Heart left ventricle (tissue), 16 donors: ENCODE measurements at regions not wholly inside any gene's neighbourhood (a gene's known extent, or its start where the extent isn't known, plus 50 kb on each side); places are given as distances from the start of the nearest gene placed in this dataset.

Experiments used
- ATAC-seq, 4 donors: fragments of 200-7000 bp; cut with Tn5 transposase; one replicate each; pipeline ENCODE4 v1.9.1; 2020 to 2022; ENCODE audit warnings: moderate library complexity in 4 of 4, mild to moderate bottlenecking in 3 of 4, moderate number of reproducible peaks in 1 of 4
- DNase-seq, 5 donors: peaks; one replicate each; pipeline ENCODE4 v3.0.0-alpha.2; 2020
- H3K27ac ChIP-seq, 12 donors: fragments of 200-600 bp; sonication (generic) in 4 of 12; one replicate each; pipeline versions ENCODE4 v1.5.0 to v1.8.0; 2016 to 2022; ENCODE audit warnings: mild to moderate bottlenecking in 2 of 12
- H3K27me3 ChIP-seq, 9 donors: fragments of 200-600 bp; sonication (generic) in 2 of 9; one replicate each; pipeline versions ENCODE4 v1.5.1 to v1.8.0; 2016 to 2022; ENCODE audit warnings: mild to moderate bottlenecking in 3 of 9
- H3K36me3 ChIP-seq, 9 donors: fragments of 200-600 bp; sonication (generic) in 2 of 9; one replicate each; pipeline versions ENCODE4 v1.5.0 to v1.8.0; 2018 to 2022; ENCODE audit warnings: mild to moderate bottlenecking in 2 of 9
- H3K4me1 ChIP-seq, 12 donors: fragments of 200-600 bp; sonication (generic) in 4 of 12; one replicate each; pipeline versions ENCODE4 v1.5.0 to v1.8.0; 2016 to 2022; ENCODE audit warnings: mild to moderate bottlenecking in 3 of 12
- H3K4me3 ChIP-seq, 12 donors: fragments of 200-600 bp; sonication (generic) in 4 of 12; one replicate each; pipeline versions ENCODE4 v1.5.0 to v1.8.0; 2017 to 2022; ENCODE audit warnings: mild to moderate bottlenecking in 9 of 12, moderate library complexity in 4 of 12
- H3K9me3 ChIP-seq, 12 donors: fragments of 200-600 bp; sonication (generic) in 4 of 12; one replicate each; pipeline versions ENCODE4 v1.5.0 to v1.8.0; 2016 to 2022; ENCODE audit warnings: mild to moderate bottlenecking in 1 of 12
- POLR2A ChIP-seq, 2 donors: fragments of 450-650 bp; IDR thresholded peaks; one replicate each; pipeline ENCODE4 v1.6.1; 2017; ENCODE audit warnings: antibody characterized with exemption in 2 of 2, mild to moderate bottlenecking in 2 of 2, moderate library complexity in 2 of 2
- WGBS, 4 donors: extraction: QIAGEN DNeasy Blood & Tissue Kit in 2 of 4; methylation state at CpG; one replicate each; pipeline versions ENCODE4 v1.1.5 to v1.1.7; 2013 to 2018; 5-methylcytosine and 5-hydroxymethylcytosine counted together
- intact Hi-C, 10 donors: fragments of 100-400 bp; cut with DNase I; formaldehyde crosslinking; loops; one replicate each; pipeline versions ENCODE4 v1.11.1 to v1.14.2; 2022
- TF ChIP-seq, protein P1 (sequence below), 12 donors: fragments of 200-600 bp; sonication (generic) in 4 of 12; IDR thresholded peaks; one replicate each; pipeline versions ENCODE4 v1.5.0 to v1.8.0; 2018 to 2022; ENCODE audit warnings: antibody characterized with exemption in 12 of 12, mild to moderate bottlenecking in 5 of 12
- donor health status: ischemic (EF 13 %, LVEDD 7.1; RV severe dilation, severe dysfunction).
- donor health status: healthy with polysubstance abuse.
- donor health status: DM: no; HTN: yes; CAD: no.
- donor health status: DM: no; HTN: no; CAD: no.
- donor health status: ischemic (EF 25% LVEDD 6.9; RV normal size, moderate dysfunction).
- donor health status: ischemic (EF 25% LVEDD 5.7; RV mildly dilated, moderate dysfunction).
- donor health status: healthy.
- donor health status: DM: yes; HTN: yes; CAD: no.
- donor health status: ischemic (EF 35%, LVEDD 5.7; RV mildly dilated, moderate dysfunction).
- donor health status: nonischemic (EF 11% LVEDD 7.7; RV severe dilation, severe dysfunction).
- donor health status: DM: yes; HTN: yes; CAD: no.
- donor health status: PGD.
- donor health status: ischemic (EF 29% LVEDD 5.4; RV normal size, mild dysfunction).
- donor health status: nonischemic (EF 23%, LVEDD 6.1; RV moderate dilation, normal function).

DNA sequence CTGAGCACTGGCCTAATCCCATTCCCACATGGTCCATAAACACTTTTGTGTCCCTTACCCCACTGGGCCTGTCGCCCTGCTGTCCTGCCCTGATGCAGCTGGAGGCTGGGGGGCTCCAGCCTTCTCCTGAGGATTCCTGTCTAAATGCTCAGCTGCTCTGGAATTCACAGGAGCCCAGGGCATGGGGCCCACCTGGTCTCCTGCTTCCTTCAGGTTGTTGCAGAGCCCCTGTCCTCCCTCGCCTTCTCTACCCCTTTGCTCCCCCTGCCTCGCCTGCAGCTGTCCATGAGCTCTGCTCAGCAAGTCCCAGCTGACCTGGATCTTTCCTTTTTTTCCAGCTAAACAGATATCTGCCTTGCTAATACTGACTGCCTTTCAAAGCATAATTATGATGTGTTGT is 286.9 kb downstream of the XXYLT1 start:
- Histone ChIP-seq H3K36me3 (no peaks in the 10 kb centered on the region), H3K9me3 (peaks cover 0 to 11% (median 0%) of the 10 kb centered on the region in 12 donors), H3K4me3 (no peak overlapping the region), H3K27me3 (no peaks in the 10 kb centered on the region), H3K4me1 (peaks cover 0 to 15% (median 13%) of the 10 kb centered on the region in 12 donors), H3K27ac (no peak overlapping the region)
- intact Hi-C loops, result loop anchor here in 4 of 10 donors (10.0 kb wide), 1 partner anchor 299 kb away; the partner anchor contains the start of gene FAM43A (in 4 of the 4)
- WGBS, 4 donors, result 92 to 100% (median 98%) methylated on average over 3 of the region's 3 CpGs
- DNase-seq (no peak), ATAC-seq (no peak)
- TF ChIP-seq POLR2A (IDR thresholded peaks at IDR 0.05), result no peak
- TF ChIP-seq, protein P1, sequence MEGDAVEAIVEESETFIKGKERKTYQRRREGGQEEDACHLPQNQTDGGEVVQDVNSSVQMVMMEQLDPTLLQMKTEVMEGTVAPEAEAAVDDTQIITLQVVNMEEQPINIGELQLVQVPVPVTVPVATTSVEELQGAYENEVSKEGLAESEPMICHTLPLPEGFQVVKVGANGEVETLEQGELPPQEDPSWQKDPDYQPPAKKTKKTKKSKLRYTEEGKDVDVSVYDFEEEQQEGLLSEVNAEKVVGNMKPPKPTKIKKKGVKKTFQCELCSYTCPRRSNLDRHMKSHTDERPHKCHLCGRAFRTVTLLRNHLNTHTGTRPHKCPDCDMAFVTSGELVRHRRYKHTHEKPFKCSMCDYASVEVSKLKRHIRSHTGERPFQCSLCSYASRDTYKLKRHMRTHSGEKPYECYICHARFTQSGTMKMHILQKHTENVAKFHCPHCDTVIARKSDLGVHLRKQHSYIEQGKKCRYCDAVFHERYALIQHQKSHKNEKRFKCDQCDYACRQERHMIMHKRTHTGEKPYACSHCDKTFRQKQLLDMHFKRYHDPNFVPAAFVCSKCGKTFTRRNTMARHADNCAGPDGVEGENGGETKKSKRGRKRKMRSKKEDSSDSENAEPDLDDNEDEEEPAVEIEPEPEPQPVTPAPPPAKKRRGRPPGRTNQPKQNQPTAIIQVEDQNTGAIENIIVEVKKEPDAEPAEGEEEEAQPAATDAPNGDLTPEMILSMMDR (IDR thresholded peaks at IDR 0.05), result no peak

DNA sequence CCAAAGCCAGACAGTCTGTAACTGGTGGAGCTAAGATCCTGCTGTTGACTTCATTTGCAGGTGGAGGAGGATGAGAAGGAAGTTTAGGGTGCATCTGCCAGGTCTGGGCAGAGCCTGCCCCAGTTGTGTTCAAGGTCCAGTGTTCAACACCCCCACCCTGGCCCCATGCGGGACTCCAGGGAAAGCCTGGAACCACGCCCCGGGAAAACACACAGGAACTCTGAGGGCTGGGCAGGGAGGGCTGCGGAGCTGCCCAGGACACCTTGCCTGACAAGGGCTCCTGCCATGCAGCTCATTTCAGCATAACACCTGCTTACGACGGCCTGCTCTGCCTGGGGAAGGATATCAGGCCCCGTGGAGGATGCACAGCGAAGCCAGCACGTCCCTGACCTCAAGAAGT is 286.3 kb downstream of the XXYLT1 start:
- TF ChIP-seq, protein P1 (IDR thresholded peaks at IDR 0.05), result no peak
- TF ChIP-seq POLR2A (IDR thresholded peaks at IDR 0.05), result no peak
- intact Hi-C loops, result loop anchor here in 5 of 10 donors (1.0 to 10.0 kb wide), 3 partner anchors 273 to 300 kb away; partner anchors contain the start of gene FAM43A (in 5 of the 5)
- Histone ChIP-seq H3K9me3 (peaks cover 0 to 11% (median 0%) of the 10 kb centered on the region in 12 donors), H3K27ac (peak overlapping the region in 3 of 12 donors; percentile 13 to 55 (median 49)), H3K4me3 (peak overlapping the region in 10 of 12 donors; percentile 20 to 46 (median 36)), H3K4me1 (peaks cover 0 to 15% (median 13%) of the 10 kb centered on the region in 12 donors), H3K27me3 (no peaks in the 10 kb centered on the region), H3K36me3 (no peaks in the 10 kb centered on the region)
- ATAC-seq (peak in 1 of 4 donors; percentile 40), DNase-seq (no peak)
- 42 to 63% (median 55%) methylated on average over 5 to 9 of the region's 9 CpGs; no CpG with 5 or more reads in 1 of the 4 donors for WGBS, 4 donors

DNA sequence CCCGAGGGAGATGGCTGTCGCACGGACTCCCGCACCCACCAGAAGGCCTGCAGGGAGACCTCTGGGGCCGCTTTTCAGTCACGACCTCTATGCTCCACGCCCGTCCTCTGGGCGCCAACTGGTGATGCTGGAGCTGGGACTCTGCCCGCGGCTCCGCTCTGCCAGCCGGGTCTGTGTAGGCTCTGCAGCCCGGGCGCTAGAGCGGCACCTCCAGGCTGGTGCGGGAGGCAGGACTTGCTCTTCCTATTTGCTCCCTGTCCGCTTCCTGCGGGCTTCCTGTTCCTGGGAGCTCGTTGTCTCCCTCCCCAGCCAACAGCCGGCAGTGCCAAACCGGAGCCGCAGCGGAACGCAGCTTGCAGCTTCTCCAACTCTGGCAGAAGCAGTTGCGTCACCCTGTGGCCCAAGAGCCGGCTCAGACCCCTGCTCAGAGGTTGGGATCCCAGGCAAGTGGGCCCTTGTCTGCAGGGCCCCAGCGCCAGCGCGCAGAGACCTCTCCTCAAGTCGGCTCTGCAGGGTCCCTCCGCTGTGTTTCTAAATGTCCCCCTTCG is 285.9 kb downstream of the XXYLT1 start:
- peak overlapping the region in 10 of 12 donors; percentile 20 to 46 (median 36) for H3K4me3 ChIP-seq
- ATAC-seq, result peak; percentile 82 to 96 (median 91)
- no peaks in the 10 kb centered on the region for H3K36me3 ChIP-seq
- peak; percentile 69 to 92 (median 80) for DNase-seq
- TF ChIP-seq POLR2A (IDR thresholded peaks at IDR 0.05), result no peak
- TF ChIP-seq, protein P1 (IDR thresholded peaks at IDR 0.05), result peak; percentile 19 to 61 (median 46)
- intact Hi-C loops, result loop anchor here in 5 of 10 donors (1.0 to 10.0 kb wide), 3 partner anchors 272 to 300 kb away; partner anchors contain the start of gene FAM43A (in 5 of the 5)
- H3K27ac ChIP-seq, result peak overlapping the region in 4 of 12 donors; percentile 1 to 55 (median 31)
- no peaks in the 10 kb centered on the region for H3K27me3 ChIP-seq
- 22 to 51% (median 31%) methylated on average over 12 to 33 of the region's 33 CpGs for WGBS, 4 donors
- peaks cover 0 to 11% (median 0%) of the 10 kb centered on the region in 12 donors for H3K9me3 ChIP-seq
- H3K4me1 ChIP-seq, result peaks cover 0 to 15% (median 13%) of the 10 kb centered on the region in 12 donors

DNA sequence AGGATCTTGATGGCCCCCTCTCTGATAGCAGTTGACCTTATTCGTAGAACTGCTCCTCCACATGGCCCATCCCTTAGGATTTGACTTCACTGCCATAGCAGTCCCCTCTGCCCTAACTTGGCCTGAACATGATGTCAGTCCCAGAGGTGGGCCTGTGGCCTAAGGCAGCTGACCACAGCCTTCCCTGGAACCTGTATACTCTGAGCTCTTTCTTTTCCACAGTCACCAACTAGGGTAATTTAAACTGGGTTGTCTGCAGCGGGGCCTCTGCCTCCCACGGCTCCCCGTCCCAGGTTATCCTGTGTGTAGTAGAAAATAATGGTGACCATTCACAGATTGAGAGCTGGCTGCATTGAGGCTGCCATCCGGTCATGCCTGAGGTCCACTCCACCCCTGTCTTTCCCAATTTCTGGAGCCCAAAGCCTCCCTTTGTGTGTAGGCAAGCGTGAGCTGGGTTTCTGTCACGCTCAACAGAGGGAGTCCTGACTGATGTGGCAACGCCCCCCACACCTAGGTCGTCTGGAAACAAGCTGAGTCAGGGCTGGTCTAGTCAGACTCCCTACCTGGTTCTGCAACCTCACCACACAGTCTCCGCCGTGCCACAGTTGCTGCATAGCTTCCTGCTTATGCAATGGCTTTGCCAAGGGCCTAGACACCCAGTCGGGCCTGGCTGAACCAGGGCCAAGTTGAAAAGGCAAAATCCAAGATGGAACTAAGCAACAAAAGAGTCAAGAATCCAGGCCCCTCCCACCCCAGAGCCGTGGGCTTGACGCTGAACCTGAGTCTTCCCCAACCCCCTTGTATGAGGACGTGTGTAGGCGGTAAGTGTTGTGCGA is 284.5 kb downstream of the XXYLT1 start:
- Histone ChIP-seq H3K36me3 (no peaks in the 10 kb centered on the region), H3K4me1 (peaks cover 0 to 15% (median 13%) of the 10 kb centered on the region in 12 donors), H3K9me3 (peaks cover 0 to 11% (median 0%) of the 10 kb centered on the region in 12 donors), H3K27ac (no peak overlapping the region), H3K27me3 (no peaks in the 10 kb centered on the region), H3K4me3 (no peak overlapping the region)
- 79 to 89% (median 83%) methylated on average over 17 of the region's 17 CpGs for WGBS, 4 donors
- no peak for TF ChIP-seq POLR2A (IDR thresholded peaks at IDR 0.05)
- ATAC-seq (no peak), DNase-seq (no peak)
- intact Hi-C loops, result loop anchor here in 5 of 10 donors (5.0 to 10.0 kb wide), 2 partner anchors 271 to 302 kb away; partner anchors contain the start of gene FAM43A (in 4 of the 5)
